Calu3 (cell line): ENCODE measurements at regions not wholly inside any gene's neighbourhood (a gene's known extent, or its start where the extent isn't known, plus 50 kb on each side); places are given as distances from the start of the nearest gene placed in this dataset.
A peak's percentile ranks its signal among the peaks of the same experiment; 100 is the strongest.

ENCODE experiments used
- BruUV-seq: library from RNA; stranded (reverse); fragments of 400-500 nt; replicated peaks from 2 replicates; lab custom pipeline; 2021; lab: Mats Ljungman, UMichigan
- CTCF ChIA-PET: fragments of 300-600 bp; sonication (Branson Sonifier 250); formaldehyde crosslinking; loops from one replicate; lab custom pipeline; 2022; ENCODE audit warnings: antibody characterized with exemption; lab: Charles Lee
- DNase-seq: peaks from one replicate; pipeline ENCODE4 v3.0.0; 2022
- H3K27ac Mint-ChIP-seq: one replicate; pipeline ENCODE4 v1.8.0; 2022; ENCODE audit warnings: mixed read lengths; ENCODE audit not compliant: unreplicated experiment
- H3K27me3 Mint-ChIP-seq: one replicate; pipeline ENCODE4 v1.8.0; 2022; ENCODE audit warnings: mixed read lengths; ENCODE audit not compliant: unreplicated experiment
- H3K36me3 Mint-ChIP-seq: one replicate; pipeline ENCODE4 v1.8.0; 2022; ENCODE audit warnings: mild to moderate bottlenecking, moderate library complexity, mixed read lengths; ENCODE audit not compliant: insufficient read depth, unreplicated experiment
- H3K4me1 Mint-ChIP-seq: one replicate; pipeline ENCODE4 v1.8.0; 2022; ENCODE audit warnings: mild to moderate bottlenecking, low read depth, mixed read lengths; ENCODE audit not compliant: unreplicated experiment
- H3K4me3 Mint-ChIP-seq: one replicate; pipeline ENCODE4 v1.8.0; 2022; ENCODE audit warnings: mild to moderate bottlenecking, low read depth, moderate library complexity, mixed read lengths; ENCODE audit not compliant: unreplicated experiment
- H3K9me3 Mint-ChIP-seq: one replicate; pipeline ENCODE4 v1.8.0; 2022; ENCODE audit warnings: low read depth, mixed read lengths; ENCODE audit not compliant: unreplicated experiment
- intact Hi-C: fragments of 100-400 bp; cut with micrococcal nuclease; formaldehyde crosslinking; loops from one replicate; pipeline ENCODE4 v1.10.0; 2022; ENCODE audit not compliant: unreplicated experiment
- TF ChIP-seq, protein P1 (sequence below): fragments of 200-600 bp; IDR thresholded peaks from one replicate; pipeline ENCODE4 v1.8.0; 2022; ENCODE audit warnings: antibody characterized with exemption; ENCODE audit not compliant: unreplicated experiment

DNA sequence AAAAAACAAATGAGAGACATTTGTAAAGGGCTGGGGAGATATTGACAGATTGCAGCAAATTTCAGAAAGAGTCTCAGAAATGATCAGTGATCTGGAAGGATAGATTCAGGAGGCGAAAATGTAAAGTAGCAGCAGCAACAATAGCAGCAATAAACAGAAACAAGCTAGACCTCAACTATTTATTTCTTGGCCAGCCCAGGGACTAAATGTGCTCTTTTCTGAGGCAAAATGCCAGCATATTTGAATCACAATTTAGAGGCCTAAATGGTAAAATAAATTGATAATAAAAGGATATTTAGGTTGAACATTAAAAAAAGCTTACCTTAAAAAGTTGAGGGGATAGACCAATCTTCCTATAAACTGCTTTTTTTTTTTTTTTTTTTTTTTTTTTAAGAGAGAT lies 134.6 kb upstream of the ITGB1 start:
- intact Hi-C loops: no loop called here
- no peak overlapping the region for H3K27ac Mint-ChIP-seq
- peaks cover 16% of the 10 kb centered on the region for H3K9me3 Mint-ChIP-seq
- no peak for DNase-seq
- no peak overlapping the region for H3K4me3 Mint-ChIP-seq
- TF ChIP-seq, protein P1, sequence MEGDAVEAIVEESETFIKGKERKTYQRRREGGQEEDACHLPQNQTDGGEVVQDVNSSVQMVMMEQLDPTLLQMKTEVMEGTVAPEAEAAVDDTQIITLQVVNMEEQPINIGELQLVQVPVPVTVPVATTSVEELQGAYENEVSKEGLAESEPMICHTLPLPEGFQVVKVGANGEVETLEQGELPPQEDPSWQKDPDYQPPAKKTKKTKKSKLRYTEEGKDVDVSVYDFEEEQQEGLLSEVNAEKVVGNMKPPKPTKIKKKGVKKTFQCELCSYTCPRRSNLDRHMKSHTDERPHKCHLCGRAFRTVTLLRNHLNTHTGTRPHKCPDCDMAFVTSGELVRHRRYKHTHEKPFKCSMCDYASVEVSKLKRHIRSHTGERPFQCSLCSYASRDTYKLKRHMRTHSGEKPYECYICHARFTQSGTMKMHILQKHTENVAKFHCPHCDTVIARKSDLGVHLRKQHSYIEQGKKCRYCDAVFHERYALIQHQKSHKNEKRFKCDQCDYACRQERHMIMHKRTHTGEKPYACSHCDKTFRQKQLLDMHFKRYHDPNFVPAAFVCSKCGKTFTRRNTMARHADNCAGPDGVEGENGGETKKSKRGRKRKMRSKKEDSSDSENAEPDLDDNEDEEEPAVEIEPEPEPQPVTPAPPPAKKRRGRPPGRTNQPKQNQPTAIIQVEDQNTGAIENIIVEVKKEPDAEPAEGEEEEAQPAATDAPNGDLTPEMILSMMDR: no peak
- H3K36me3 Mint-ChIP-seq: peaks cover 4% of the 10 kb centered on the region
- BruUV-seq: no TSS peak
- no peaks in the 10 kb centered on the region for H3K27me3 Mint-ChIP-seq
- peaks cover 5% of the 10 kb centered on the region for H3K4me1 Mint-ChIP-seq
- CTCF ChIA-PET: interaction anchor here (0.6 to 0.7 kb wide), 3 partner anchors 33 to 1158 kb away, joined by 3 to 8 read pairs (median 3); no protein-coding TSS in a partner anchor

DNA sequence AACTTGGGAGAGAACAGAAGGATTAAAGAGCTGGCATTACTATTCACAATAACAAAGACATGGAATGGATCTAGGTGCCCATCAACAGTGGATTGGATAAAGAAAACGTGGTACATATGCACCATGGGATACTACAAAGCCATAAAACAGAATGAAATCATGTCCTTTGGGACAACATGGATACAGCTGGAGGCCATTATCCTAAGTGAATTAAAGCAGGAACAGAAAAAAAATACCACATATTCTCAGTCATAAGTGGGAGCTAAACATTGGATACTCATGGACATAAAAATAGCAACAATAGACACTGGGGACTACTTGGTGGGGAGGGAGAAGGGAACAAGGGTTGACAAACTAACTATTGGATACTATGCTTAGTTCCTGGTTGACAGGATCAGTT lies 133.2 kb upstream of the ITGB1 start:
- H3K36me3 Mint-ChIP-seq: peaks cover 5% of the 10 kb centered on the region
- H3K4me3 Mint-ChIP-seq: no peak overlapping the region
- DNase-seq: no peak
- TF ChIP-seq, protein P1: no peak
- intact Hi-C loops: no loop called here
- no peaks in the 10 kb centered on the region for H3K27me3 Mint-ChIP-seq
- H3K27ac Mint-ChIP-seq: no peak overlapping the region
- H3K4me1 Mint-ChIP-seq: peaks cover 8% of the 10 kb centered on the region
- H3K9me3 Mint-ChIP-seq: peaks cover 14% of the 10 kb centered on the region
- no TSS peak for BruUV-seq
- CTCF ChIA-PET: no interaction called here

DNA sequence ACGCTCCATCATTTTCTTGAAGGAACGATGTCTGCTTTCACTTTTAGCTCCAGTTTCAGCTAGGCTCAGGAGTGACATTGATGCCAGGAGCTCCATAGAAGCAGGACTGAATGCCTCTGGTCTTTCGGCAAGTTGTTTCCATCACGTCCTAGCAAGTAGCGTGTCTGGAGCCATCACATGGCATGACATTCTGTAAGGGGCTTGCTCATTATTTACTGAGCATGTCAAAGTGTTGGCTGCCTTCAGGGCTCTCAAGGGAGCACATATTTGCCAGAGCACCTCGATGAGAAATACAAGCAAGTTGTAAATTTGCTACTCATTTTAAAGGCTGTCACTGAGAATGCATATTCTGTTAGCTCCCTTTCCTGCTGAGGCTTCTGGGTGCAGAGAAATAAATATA lies 131.0 kb upstream of the ITGB1 start:
- Mint-ChIP-seq H3K27me3 (no peaks in the 10 kb centered on the region), H3K36me3 (peaks cover 5% of the 10 kb centered on the region), H3K4me3 (no peak overlapping the region), H3K27ac (no peak overlapping the region), H3K4me1 (peaks cover 8% of the 10 kb centered on the region), H3K9me3 (peaks cover 11% of the 10 kb centered on the region)
- intact Hi-C loops: no loop called here
- TF ChIP-seq, protein P1: no peak
- BruUV-seq: no TSS peak
- DNase-seq: no peak
- CTCF ChIA-PET: no interaction called here

DNA sequence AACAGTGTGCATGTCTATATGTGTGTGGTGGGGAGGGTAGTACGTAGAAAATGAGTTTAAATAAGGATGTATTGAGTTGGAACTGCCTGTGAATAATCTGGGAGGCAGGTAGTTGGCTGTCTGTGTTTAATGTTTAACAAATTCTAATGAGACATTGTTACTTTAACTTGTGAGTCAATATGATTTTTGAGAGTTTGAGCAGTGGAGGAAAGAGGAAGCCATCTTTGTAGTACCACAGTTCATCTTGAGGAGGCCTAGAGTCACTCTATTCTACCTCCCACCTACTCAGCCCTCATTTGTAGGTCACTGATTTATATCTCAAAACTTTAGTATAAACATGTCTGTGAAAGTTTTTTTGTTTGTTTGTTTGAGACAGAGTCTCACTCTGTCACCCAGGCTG lies 129.9 kb upstream of the ITGB1 start:
- BruUV-seq: no TSS peak
- CTCF ChIA-PET: no interaction called here
- H3K36me3 Mint-ChIP-seq: peaks cover 8% of the 10 kb centered on the region
- no peak for DNase-seq
- H3K4me3 Mint-ChIP-seq: no peak overlapping the region
- H3K4me1 Mint-ChIP-seq: peaks cover 8% of the 10 kb centered on the region
- H3K9me3 Mint-ChIP-seq: peaks cover 9% of the 10 kb centered on the region
- intact Hi-C loops: no loop called here
- peak overlapping the region; percentile 30 for H3K27ac Mint-ChIP-seq
- no peaks in the 10 kb centered on the region for H3K27me3 Mint-ChIP-seq
- TF ChIP-seq, protein P1: no peak
